Prostate gland (tissue), 2 donors: ENCODE measurements at regions not wholly inside any gene's neighbourhood (a gene's known extent, or its start where the extent isn't known, plus 50 kb on each side); places are given as distances from the start of the nearest gene placed in this dataset.

ENCODE experiments used
- CTCF ChIP-seq, 4 experiments: fragments of 200-600 bp in 2 of 4; fragments of 450-650 bp in 2 of 4; sonication (generic) in 2 of 4; IDR thresholded peaks; 1 replicate in 3 of 4; 2 replicates in 1 of 4; pipeline ENCODE4 v1.5.1; 2016 to 2019; ENCODE audit warnings: antibody characterized with exemption in 4 of 4, mild to moderate bottlenecking in 2 of 4, moderate library complexity in 2 of 4
- POLR2A ChIP-seq: fragments of 450-650 bp; IDR thresholded peaks from one replicate; pipeline ENCODE4 v1.6.1; 2016; ENCODE audit warnings: antibody characterized with exemption, mild to moderate bottlenecking
- POLR2AphosphoS5 ChIP-seq: sonication (generic); formaldehyde crosslinking; IDR thresholded peaks from one replicate; pipeline ENCODE4 v1.6.1; 2017; ENCODE audit warnings: antibody characterized with exemption

DNA sequence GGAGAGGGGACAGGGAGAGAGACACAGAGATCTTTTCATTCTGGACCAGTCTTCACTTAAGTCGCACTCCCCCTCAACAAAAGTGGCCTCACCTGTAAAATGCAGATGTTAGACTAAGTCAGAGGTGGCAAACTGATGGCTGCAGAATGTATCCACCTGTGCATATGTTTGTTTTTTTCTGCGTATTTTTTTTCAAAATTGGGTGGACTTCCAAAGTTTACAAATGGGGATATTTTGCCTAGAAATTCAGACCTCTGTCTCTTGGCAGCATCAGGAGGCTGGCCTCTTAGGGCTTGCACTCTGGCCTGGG is 525.0 kb downstream of the MATN1 start:
- TF ChIP-seq CTCF (IDR thresholded peaks at IDR 0.05) (no peak), POLR2AphosphoS5 (no peak), POLR2A (no peak)
